ENCODE measurements at regions not wholly inside any gene's neighbourhood (a gene's known extent, or its start where the extent isn't known, plus 50 kb on each side); places are given as distances from the start of the nearest gene placed in this dataset.
"Not testable (repeated sequence)": the region's sequence is repeated elsewhere in the genome, so short reads cannot be mapped to it uniquely, and the experiment has no call there.

DNA sequence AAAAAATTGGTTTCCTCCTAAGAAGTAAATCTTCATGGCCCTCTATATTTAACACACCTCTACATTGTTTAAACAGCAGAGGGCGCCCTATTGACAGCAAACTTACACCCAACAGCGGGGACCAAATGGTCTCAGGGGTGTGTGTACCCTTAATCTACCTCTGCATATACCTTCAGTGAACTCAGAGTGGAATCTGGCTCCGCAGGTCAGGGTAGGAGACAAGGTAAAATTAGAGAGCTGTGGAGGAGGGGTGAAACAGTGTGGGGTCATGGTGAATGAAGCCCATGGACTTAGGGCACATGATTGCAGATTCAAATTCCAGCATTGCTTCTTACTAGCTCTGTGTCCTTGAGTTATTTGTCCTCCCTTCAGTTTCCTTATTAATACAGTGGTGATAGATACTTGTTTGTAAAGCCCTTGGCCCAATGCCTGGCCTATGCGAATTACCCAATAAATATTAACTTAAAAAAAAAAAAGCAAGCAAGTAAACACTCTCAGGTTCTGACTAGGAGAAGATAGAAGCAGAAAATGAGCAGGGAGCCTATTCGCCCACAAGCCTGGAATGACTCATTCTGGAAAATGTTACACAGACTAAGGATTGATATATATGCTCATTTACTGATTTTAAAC is 122.9 kb downstream of the CAVIN4 start:
- no peak for DNase-seq (ENCODE audit: low read depth in 4 of 4, low spot score in 2 of 4)

DNA sequence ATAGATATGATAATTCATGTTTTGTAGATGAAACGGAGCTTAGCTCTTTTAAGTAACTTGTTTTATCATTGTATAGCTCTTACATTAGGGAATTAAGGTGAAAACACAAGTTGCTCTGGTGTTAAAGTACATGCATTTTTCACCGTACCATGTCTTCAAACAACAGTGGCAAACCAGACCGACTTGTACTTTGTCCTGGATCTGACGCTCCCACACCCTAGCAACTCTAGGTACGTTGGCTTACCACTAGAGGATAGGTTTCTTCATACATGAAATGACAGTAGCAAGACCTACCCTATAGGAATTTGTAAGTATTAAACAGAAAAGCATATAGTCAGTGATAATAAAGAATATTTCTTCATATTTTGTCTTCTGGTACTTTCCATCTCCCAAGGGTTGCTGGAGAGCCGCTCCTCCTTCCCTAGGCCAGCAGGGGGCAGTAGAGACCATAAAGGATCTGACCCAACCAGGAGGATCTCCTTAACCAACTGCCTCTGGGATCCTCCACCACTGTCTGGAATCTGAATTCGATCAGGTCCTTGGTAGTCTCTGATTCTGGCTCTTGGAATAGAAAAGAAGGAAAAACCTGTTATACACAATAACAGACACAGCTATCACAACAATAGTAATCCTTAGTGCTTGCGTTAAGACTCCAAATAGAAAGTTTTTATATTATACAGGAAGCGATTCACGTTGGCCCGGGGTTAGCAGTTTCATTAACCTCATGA is 136.7 kb downstream of the CAVIN4 start:
- peak in 1 of 4 donors; percentile 36 for DNase-seq (ENCODE audit: low read depth in 4 of 4, low spot score in 2 of 4)

DNA sequence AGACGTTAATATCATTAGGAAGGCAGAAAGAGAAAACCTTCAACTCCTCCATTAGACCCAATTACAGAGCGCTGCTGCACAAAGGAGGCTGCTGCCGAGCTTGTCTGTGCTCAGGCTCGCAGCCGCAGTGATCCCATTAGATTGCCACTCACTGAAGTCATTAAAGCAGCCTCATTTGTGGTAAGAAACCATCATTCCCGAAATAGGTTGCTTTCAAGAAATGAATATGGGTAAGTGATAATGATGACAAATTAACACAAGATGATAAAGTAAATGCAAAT is 137.2 kb downstream of the CAVIN4 start:
- no peak for DNase-seq (ENCODE audit: low read depth in 4 of 4, low spot score in 2 of 4)

DNA sequence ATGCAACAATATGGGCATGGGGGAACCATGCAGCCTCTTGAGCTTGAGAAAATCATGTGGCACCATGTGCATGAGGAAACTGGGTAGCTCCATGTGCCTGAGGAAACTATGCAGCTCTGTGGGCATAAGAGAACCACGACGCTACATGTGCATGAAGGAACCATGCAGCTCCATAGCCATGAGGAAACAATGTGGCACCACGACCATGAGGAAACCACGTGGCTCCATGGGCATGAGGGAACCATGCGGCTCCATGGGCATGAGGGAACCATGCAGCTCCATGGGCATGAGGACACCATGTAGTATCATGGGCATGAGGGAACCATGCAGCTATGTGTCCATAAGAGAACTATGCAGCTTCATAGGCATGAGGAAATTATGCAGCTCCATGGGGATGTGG is 140.8 kb downstream of the CAVIN4 start:
- DNase-seq (ENCODE audit: low read depth in 4 of 4, low spot score in 2 of 4), result no peak

DNA sequence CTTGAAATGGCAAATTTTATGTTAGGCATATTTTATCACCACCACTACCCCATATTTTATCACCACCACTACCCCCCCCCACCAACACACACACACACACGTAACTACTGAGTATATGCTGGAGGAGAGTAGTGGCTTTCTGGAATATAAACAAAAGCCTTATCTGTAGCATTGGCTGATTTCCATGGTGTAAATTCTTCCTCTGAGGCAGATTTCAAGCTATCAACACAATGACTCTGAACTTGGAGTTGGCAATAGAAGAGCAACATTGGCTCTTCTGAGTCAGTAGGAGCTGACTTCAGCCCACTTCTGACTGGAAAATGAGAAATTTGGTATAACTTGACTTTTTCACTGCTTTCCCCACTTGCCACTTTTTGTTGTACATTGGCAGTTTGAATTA is 143.0 kb downstream of the CAVIN4 start:
- no peak for DNase-seq (ENCODE audit: low read depth in 4 of 4, low spot score in 2 of 4)

DNA sequence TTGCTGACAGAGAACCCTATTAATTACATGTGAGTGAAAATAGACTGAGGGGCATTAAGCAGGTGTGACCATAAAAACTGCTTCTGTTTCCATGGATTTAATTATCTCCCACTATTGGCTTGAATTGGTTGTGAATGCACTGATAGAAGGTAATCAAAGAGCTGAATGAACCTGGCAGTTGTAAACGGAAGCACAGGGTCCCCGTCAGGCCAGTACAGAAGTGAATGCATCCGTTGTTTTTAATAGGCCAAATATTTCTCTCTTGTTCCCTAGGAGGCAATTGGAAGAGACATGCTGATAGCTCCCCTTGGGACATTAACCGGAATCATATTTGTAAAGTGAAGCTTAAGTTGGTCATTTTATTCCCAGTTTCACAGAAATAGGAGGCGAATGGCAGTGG is 147.0 kb downstream of the CAVIN4 start:
- DNase-seq (ENCODE audit: low read depth in 4 of 4, low spot score in 2 of 4), result no peak

DNA sequence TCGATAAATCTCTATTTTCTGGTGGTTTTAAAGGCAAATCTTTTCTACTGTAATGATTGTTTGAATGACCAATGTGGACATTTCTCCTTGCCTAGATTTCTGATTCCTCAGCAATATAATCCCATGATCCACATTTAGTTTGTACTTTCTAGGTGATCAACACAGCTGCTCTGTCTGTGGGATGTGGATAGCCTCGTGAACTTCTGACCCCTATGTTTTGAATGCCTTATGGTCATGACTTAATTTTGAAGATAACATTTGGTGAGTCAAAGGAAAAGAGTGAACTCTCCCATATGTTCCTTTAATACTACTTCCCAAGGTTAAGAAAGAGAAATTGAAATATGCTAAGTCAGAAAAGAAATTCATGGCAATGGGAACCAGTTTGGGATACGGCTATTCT is 147.5 kb downstream of the CAVIN4 start:
- no peak for DNase-seq (ENCODE audit: low read depth in 4 of 4, low spot score in 2 of 4)

DNA sequence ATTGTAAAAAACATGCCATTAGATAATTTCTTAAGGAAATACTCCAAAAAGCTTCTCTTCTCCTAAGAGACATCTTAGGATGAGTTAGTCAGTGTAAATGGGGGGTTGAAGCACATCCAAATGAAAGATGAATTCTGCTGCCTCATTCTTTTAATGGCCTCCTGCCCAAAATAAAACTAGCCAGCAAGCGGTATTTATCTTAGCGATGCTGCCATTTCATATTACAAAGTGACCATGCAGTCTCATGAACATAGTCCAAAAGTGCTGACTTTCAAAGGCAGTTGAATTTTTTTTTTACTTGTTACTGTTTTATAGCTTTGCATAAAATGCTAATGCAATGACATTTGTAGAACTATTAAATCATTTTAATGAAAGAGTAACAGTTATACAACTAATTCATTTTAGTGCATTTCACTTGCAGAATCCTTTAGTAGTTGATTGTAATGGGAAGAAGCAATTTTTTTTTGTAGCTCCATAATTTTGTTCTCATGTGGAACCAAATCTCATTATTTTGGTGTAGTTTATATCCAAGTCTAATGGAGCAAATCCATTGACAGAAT is 151.5 kb downstream of the CAVIN4 start:
- peak in 1 of 4 donors; percentile 10 for DNase-seq (ENCODE audit: low read depth in 4 of 4, low spot score in 2 of 4)

DNA sequence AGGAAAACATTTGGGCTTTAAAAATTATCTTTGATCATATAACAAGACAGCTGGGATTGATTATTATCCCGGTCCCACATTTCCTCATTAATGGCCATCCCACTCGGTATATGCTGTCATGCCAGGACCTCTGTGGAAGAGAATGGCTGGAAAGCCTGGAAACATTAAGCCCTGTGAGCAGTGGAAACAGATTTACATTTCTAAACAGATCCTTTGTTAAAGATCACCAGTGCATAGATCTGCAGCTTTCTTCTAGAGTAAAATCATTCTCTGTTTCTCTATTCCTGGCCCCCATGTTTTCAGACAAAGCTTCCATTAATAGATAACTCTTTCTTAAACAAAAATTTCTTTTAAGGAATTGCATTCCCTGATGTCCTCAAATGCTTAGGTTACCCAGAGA is 152.2 kb downstream of the CAVIN4 start:
- DNase-seq (ENCODE audit: low read depth in 4 of 4, low spot score in 2 of 4), result no peak

DNA sequence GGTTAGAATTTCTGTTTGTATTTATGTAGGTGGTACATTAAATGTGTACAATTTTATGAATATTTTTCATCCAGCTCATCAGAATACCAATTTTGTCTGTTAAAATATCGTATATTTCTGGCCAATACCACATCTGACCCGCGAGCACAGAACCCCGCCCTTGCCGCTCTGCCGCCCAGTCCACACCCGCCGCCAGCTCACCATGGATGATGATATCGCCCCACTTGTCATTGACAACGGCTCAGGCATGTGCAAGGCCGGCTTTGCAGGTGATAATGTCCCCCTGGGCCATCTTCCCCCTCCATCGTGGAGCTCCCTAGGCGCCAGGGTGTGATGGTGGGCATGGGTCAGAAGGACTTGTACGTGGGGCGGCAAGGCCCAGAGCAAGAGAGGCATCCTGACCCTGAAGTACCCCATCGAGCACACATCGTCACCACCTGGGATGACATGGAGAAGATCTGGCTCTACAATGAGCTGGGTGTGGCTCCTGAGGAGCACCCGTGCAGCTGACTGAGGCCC is 153.2 kb downstream of the CAVIN4 start:
- DNase-seq (ENCODE audit: low read depth in 4 of 4, low spot score in 2 of 4), result no peak

DNA sequence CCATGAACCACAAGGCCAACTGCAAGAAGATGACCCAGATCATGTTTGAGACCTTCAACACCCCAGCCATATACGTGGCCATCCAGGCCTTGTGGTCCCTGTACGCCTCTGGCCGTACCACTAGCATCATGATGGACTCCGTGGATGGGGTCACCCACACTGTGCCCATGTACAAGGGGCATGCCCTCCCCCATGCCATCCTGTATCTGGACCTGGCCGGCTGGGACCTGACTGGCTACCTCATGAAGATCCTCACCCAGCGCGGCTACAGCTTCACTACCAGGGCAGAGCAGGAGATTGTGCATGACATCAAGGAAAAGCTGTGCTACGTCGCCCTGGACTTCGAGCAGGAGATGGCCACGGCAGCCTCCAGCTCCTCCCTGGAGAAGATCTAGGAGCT is 153.7 kb downstream of the CAVIN4 start:
- DNase-seq (ENCODE audit: low read depth in 4 of 4, low spot score in 2 of 4), result no peak

DNA sequence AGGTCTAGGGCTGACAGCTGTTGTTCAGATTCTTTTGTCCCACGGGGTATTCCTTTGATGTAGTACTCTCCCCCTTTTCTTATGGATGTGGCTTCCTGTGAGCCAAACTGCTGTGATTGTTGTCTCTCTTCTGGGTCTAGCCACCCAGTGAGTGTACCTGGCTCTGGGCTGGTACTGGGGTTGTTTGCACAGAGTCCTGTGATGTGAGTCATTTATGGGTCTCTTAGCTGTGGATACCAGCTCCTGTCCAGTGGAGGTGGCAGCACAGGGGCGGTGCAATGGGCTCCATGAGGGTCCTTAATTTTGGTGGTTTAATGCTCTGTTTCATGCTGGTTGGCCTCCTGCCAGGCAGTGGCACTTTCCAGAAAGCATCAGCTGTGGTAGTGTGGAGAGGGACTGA is 161.3 kb downstream of the CAVIN4 start:
- no peak for DNase-seq (ENCODE audit: low read depth in 4 of 4, low spot score in 2 of 4)

DNA sequence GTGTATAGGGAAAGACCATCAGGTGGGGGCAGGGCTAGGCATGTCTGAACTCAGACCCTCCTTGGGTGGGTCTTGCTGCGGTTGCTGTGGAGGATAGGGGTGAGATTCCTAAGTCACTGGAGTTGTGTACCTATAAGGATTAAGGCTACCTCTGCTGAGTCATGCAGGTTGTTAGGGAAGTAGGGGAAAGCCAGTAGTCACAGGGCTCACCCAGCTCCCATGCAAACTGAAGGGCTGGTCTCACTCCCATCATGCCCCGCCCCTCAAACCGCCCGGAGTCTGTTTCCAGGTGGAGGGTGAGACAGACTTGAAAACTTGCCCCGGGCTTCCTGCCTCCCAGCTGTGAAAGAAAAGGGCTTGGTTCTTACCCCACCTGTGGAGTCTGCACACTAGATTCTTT is 161.8 kb downstream of the CAVIN4 start:
- no peak for DNase-seq (ENCODE audit: low read depth in 4 of 4, low spot score in 2 of 4)

DNA sequence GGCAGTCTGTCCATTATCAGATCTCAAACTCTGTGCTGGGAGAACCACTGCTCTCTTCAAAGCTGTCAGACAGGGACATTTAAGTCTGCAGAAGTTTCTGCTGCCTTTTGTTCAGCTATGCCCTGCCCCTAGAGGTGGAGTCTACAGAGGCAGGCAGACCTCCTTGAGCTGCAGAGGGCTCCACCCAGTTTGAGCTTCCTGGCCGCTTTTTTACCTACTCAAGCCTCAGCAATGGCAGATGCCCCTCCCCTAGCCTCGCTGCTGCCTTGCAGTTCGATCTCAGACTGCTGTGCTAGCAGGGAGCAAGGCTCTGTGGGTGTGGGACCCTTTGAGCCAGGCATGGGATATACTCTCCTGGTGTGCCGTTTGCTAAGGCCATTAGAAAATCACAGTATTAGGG is 171.1 kb downstream of the CAVIN4 start:
- not testable (repeated sequence) for DNase-seq (ENCODE audit: low read depth in 4 of 4, low spot score in 2 of 4)

DNA sequence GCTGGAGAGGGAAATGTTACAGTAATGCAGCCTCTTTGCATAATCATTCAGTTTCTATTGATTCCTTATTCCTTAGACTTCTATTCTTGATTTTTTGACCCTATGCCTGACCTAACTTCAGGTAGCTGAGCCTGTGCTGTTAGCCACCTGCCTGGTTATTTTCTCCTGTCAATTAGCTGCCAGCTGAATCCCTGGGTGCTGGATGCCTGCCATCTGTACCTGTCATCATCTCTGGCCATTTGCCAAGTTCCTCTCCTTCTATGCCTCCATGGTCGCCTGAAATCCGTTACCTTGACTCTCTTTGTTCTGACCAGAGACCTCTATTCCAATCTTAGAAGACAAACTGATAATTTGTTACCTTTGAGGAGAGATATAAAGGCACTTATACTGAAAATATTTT is 178.3 kb downstream of the CAVIN4 start:
- no peak for DNase-seq (ENCODE audit: low read depth in 4 of 4, low spot score in 2 of 4)

DNA sequence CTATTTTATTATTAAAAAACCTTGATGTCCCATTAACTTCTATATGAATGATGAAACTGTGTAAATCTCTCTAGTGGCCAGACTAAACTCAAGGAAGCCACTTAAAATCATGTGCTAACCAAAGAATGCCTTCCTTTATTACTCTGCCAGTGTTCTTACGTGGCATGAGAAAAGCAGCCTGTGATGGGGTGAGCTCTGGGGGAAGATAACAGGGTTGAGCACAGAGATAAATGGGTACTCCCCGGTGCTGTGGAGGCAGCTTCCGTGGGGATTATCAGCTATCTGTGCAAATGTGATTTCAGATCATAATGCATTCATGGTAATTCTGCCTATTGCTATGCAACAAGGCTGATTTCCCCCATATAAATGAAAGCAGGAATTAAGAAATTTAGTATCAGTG is 181.3 kb downstream of the CAVIN4 start:
- no peak for DNase-seq (ENCODE audit: low read depth in 4 of 4, low spot score in 2 of 4)

DNA sequence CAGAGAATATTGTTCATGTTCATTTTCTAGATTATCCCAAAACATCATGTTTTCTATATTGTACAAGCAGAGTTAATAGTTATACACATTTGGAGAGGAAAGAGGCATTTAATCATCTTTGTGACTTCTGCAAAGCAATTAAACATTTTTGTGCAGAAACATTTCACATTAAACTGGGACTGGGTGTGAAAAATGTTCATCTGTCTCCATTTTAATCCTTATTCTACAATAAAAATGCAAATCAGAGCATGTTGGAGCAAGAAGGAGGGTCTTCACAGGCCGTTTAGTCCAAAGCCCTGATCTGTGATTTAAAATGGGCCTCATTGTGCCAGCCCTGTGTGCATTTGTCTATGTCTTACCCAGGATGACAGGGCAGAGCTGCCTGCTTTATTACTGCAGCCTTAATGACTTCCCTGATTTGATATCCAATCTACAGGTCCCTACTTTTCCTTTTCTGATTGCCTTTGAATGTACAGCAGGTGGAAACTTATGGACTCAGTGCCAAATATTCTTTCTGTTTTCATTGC is 183.5 kb downstream of the CAVIN4 start:
- no peak for DNase-seq (ENCODE audit: low read depth in 4 of 4, low spot score in 2 of 4)

DNA sequence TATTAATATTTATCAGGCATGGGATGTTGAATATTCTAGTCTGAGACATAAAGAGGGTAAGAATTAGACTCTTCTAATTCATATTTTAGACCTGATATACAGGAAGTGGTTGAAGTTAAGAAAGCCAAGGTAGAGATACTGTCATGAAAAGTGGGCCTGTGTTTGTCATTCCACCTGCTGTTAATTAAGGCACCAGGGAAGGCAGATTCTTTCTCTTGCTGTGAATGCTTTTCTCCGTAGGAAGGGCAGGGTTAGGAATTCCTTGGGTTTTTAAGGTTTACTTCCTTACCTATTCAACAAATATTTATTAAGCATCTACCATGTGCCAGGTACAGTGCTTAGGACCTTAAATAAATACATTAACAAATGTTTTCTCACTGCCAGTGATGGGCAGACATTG is 196.4 kb downstream of the CAVIN4 start:
- DNase-seq (ENCODE audit: low read depth in 4 of 4, low spot score in 2 of 4), result no peak

DNA sequence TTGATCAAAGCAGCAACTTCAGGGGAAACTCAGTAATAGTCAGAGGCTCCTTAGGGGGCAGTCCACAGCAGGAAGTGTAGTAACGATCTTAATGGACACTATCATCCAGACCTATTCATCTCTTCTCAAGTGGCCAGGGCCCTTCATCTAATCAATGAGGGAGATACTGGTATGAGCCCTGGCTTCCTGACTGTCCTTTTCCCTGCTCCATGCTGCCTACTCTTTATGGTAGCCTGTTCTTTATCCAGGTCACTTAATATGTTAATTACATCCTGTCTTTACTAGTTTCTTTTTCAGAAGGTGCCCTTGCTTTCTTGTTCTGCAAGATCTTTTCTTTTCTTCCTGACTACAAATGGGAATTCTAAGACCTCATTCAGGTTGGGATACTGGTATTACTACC is 197.1 kb downstream of the CAVIN4 start:
- DNase-seq (ENCODE audit: low read depth in 4 of 4, low spot score in 2 of 4), result no peak

DNA sequence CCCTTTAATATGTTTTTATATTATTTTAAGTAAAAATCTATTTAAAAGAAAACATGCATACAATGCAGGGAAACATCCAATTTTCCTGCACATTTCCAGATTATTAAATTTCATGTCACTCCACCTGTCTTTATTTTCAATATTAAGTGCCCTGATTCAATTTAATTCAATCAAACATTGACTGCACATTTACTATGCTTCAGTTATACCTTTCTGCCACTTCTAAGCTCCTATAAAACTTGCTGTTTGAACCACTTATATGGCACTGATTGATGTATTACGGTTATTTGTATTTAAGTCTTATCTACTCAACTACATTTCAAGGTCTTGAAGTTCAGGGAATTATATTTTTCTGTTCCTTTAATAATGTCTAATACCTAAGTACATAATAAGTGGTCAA is 198.0 kb downstream of the CAVIN4 start:
- no peak for DNase-seq (ENCODE audit: low read depth in 4 of 4, low spot score in 2 of 4)

DNA sequence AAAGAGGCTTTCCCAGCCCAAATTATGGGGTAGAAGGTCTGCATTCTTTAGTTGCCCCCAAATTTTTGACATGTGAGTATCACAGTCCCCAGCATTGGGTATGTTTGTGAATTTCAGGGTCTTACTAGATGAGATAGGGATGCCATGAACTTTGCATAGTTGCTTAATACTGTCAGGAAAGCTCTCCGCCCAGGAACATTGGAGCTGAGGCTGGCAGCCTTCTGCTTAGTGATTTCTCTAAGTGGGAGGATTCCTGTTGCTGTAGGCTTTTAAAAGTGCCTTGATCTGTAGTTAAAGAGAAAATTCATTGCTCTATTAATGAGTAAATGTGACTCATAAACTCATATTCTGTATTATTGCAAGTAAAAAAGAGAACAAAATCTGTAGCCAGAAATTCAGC is 206.9 kb downstream of the CAVIN4 start:
- no peak for DNase-seq (ENCODE audit: low read depth in 4 of 4, low spot score in 2 of 4)

DNA sequence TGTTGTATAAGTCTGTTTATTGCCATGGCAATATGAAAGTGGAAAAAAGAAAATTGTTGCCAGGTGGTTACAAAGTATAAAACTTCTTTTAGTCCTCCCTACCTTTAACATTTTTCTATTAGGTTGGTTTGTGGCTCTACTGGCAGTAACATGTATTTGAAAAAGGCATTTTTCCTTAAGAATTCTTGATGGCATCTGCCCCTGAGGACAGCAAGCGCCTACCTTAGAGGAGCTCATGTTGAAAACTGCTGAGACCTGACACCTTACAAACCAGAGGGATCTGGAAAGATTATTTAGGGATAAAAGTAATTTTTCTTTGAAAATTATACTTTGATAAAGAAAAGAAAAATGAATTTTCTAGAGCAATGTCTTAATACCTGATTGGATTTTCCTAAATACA is 208.1 kb downstream of the CAVIN4 start:
- DNase-seq (ENCODE audit: low read depth in 4 of 4, low spot score in 2 of 4), result no peak
